GM19035 (cell line): ENCODE measurements at regions not wholly inside any gene's neighbourhood (a gene's known extent, or its start where the extent isn't known, plus 50 kb on each side); places are given as distances from the start of the nearest gene placed in this dataset.

Source experiments
- ATAC-seq: cut with Tn5 transposase; IDR thresholded peaks from one replicate; pipeline ENCODE4 v1.9.1; 2021; ENCODE audit not compliant: unreplicated experiment

- ATAC-seq = no peak
These were observed 116.7 kb upstream of the KIRREL3 start for GRCh38 chr11:127117231-127117739.

- ATAC-seq = no peak
These were observed 115.3 kb upstream of the KIRREL3 start for GRCh38 chr11:127115844-127116243.

GRCh38 chr11:127114035-127114434 lies 113.5 kb upstream of the KIRREL3 start:
- no peak for ATAC-seq

- ATAC-seq = no peak
These were observed 110.0 kb upstream of the KIRREL3 start for GRCh38 chr11:127110542-127110941.

GRCh38 chr11:127109796-127110480 lies 109.4 kb upstream of the KIRREL3 start:
- no peak for ATAC-seq

- no peak for ATAC-seq
These were observed 108.3 kb upstream of the KIRREL3 start for GRCh38 chr11:127108838-127109237.

- ATAC-seq = no peak
These were observed 106.4 kb upstream of the KIRREL3 start for GRCh38 chr11:127106938-127107337.

GRCh38 chr11:127105593-127106541 lies 105.3 kb upstream of the KIRREL3 start:
- ATAC-seq = no peak

GRCh38 chr11:127103586-127104388 lies 103.2 kb upstream of the KIRREL3 start:
- ATAC-seq = no peak

GRCh38 chr11:127098684-127099083 lies 98.1 kb upstream of the KIRREL3 start:
- no peak for ATAC-seq

GRCh38 chr11:127080735-127081134 lies 80.2 kb upstream of the KIRREL3 start:
- no peak for ATAC-seq

GRCh38 chr11:127075758-127076157 lies 75.2 kb upstream of the KIRREL3 start:
- no peak for ATAC-seq

GRCh38 chr11:127074151-127074761 lies 73.7 kb upstream of the KIRREL3 start:
- ATAC-seq = peak; percentile 98

- ATAC-seq = peak; percentile 8
These were observed 73.1 kb upstream of the KIRREL3 start for GRCh38 chr11:127073621-127074020.

GRCh38 chr11:127071606-127072005 lies 71.0 kb upstream of the KIRREL3 start:
- ATAC-seq = no peak

- ATAC-seq = no peak
These were observed 70.2 kb upstream of the KIRREL3 start for GRCh38 chr11:127070808-127071207.

GRCh38 chr11:127066401-127067090 lies 66.0 kb upstream of the KIRREL3 start:
- ATAC-seq = no peak

GRCh38 chr11:127063241-127063640 lies 62.7 kb upstream of the KIRREL3 start:
- ATAC-seq = no peak

GRCh38 chr11:127061947-127062346 lies 61.4 kb upstream of the KIRREL3 start:
- ATAC-seq = no peak

- ATAC-seq = no peak
These were observed 59.2 kb upstream of the KIRREL3 start for GRCh38 chr11:127059750-127060149.
